Karpas-422 (cell line): ENCODE measurements at regions not wholly inside any gene's neighbourhood (a gene's known extent, or its start where the extent isn't known, plus 50 kb on each side); places are given as distances from the start of the nearest gene placed in this dataset.

Source experiments
- DNase-seq: peaks from one replicate; pipeline ENCODE4 v3.0.0-alpha.2; 2015
- H2AFZ ChIP-seq: fragments of 200-600 bp; sonication (generic); 2 replicates; pipeline ENCODE4 v1.6.1; 2014; ENCODE audit warnings: antibody characterized with exemption, low read length, mixed read lengths
- H3K27ac ChIP-seq: fragments of 200-600 bp; sonication (generic); 2 replicates; pipeline ENCODE4 v1.5.1; 2014; ENCODE audit warnings: mild to moderate bottlenecking, low read length, moderate library complexity
- H3K27me3 ChIP-seq: fragments of 200-600 bp; sonication (generic); 2 replicates; pipeline ENCODE4 v1.6.1; 2014; ENCODE audit warnings: low read length, mixed read lengths
- H3K36me3 ChIP-seq: fragments of 200-600 bp; sonication (generic); 2 replicates; pipeline ENCODE4 v1.6.1; 2014; ENCODE audit warnings: low read length, mixed read lengths; ENCODE audit not compliant: insufficient read depth
- H3K4me1 ChIP-seq: fragments of 200-600 bp; sonication (generic); 2 replicates; pipeline ENCODE4 v1.6.1; 2014; ENCODE audit warnings: mild to moderate bottlenecking, low read length, mixed read lengths
- H3K4me2 ChIP-seq: fragments of 200-600 bp; sonication (generic); 2 replicates; pipeline ENCODE4 v1.6.1; 2014; ENCODE audit warnings: low read length, low read depth, mild to moderate bottlenecking; ENCODE audit not compliant: poor library complexity, severe bottlenecking
- H3K4me3 ChIP-seq: fragments of 200-600 bp; sonication (generic); 2 replicates; pipeline ENCODE4 v1.5.1; 2014; ENCODE audit warnings: mild to moderate bottlenecking, antibody characterized with exemption, low read length, mixed read lengths
- H3K79me2 ChIP-seq: fragments of 200-600 bp; sonication (generic); 2 replicates; pipeline ENCODE4 v1.6.1; 2014; ENCODE audit warnings: mild to moderate bottlenecking, low read length, mixed read lengths
- H3K9ac ChIP-seq: fragments of 200-600 bp; sonication (generic); 2 replicates; pipeline ENCODE4 v1.6.0; 2014; ENCODE audit warnings: low read length
- H3K9me2 ChIP-seq: fragments of 200-600 bp; sonication (generic), shearing (Covaris generic); replicated peaks from 2 replicates; pipeline ENCODE4 v1.6.0; 2014; ENCODE audit warnings: mild to moderate bottlenecking, low read length, moderate library complexity; ENCODE audit not compliant: insufficient read depth
- H3K9me3 ChIP-seq: fragments of 300-700, 200-600 bp; sonication (generic); 2 replicates; pipeline ENCODE4 v1.6.1; 2014; ENCODE audit warnings: low read length, mixed read lengths
- H4K20me1 ChIP-seq: fragments of 200-600 bp; sonication (generic); 2 replicates; pipeline ENCODE4 v1.6.1; 2014; ENCODE audit warnings: mild to moderate bottlenecking, antibody characterized with exemption, low read length, low read depth; ENCODE audit not compliant: insufficient read depth

DNA sequence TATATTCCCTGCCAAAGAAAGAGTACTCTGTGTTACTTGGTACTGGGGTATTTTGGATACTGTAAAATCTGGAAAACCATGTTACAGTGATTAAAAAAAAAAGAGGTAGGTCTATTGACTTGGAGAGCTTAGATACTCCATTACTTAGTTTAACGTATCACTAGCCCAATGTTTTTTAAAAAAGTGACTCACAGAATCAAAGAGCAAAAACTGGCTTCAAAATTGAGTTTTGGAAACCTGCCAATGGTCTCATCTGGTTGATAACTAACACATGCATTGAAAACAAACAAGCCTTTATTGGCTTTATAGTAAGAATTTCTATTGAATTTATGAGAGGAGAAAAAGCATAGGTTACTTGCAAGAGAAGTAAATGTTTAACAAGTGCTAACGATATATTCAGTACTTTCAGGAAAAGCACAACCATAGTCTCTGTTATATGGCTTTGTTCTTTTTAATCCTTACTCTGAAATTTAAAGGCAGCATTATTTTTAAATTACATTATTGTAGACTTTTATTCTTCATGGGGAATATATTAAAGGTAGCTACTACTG, 563.3 kb upstream of the SORCS1 start:
- Histone ChIP-seq H3K79me2 (no peaks in the 10 kb centered on the region), H3K9me2 (no peaks in the 10 kb centered on the region), H3K4me2 (no peak overlapping the region), H3K9me3 (peaks cover 41% of the 10 kb centered on the region), H2AFZ (no peak overlapping the region), H3K4me1 (no peaks in the 10 kb centered on the region), H3K36me3 (no peaks in the 10 kb centered on the region), H4K20me1 (no peaks in the 10 kb centered on the region), H3K27ac (no peak overlapping the region), H3K9ac (no peak overlapping the region), H3K27me3 (no peaks in the 10 kb centered on the region), H3K4me3 (no peak overlapping the region)
- DNase-seq = no peak

DNA sequence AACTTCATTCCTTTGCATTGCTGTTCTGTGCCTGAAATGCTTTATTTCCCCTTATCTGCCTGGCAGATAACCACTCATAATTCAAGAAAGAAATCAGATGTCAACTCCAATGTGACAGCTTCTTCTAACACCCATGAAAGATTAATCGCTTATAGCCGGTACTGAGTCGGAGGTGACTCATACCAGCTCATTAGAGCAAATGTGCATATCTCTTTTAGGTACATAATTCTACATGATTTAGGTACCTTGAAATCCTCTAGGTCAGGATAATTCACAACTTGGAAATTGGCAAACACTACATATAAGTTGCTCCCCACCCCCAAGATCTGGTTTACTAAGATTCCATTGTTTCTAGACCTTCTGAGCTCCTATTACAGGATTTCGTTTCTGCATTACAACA, 554.4 kb upstream of the SORCS1 start:
- Histone ChIP-seq H2AFZ (no peak overlapping the region), H3K9me3 (peaks cover 36% of the 10 kb centered on the region), H3K4me3 (no peak overlapping the region), H3K36me3 (no peaks in the 10 kb centered on the region), H4K20me1 (no peaks in the 10 kb centered on the region), H3K9ac (no peak overlapping the region), H3K27ac (no peak overlapping the region), H3K4me1 (no peaks in the 10 kb centered on the region), H3K9me2 (no peaks in the 10 kb centered on the region), H3K27me3 (no peaks in the 10 kb centered on the region), H3K79me2 (no peaks in the 10 kb centered on the region), H3K4me2 (no peak overlapping the region)
- no peak for DNase-seq

DNA sequence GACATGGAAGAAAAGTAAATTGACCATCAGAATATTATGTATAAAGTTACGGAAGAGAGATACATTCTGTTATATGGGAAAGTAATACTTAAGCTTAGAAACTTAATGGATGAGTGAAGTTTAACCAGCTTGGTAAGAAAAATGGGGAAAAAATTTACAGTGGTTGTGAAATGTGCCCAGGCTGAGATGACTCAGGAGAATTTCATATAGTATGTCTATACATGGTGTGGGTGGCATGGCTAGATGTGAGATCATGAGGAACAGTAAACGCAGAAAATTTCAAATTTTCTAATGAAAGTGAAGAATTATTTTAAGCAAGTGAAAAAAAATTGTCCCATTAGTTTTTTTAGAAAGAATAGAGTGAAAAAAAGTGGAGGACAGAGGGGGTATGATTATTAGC, 552.5 kb upstream of the SORCS1 start:
- Histone ChIP-seq H3K79me2 (no peaks in the 10 kb centered on the region), H3K27ac (no peak overlapping the region), H3K36me3 (no peaks in the 10 kb centered on the region), H3K4me3 (no peak overlapping the region), H3K9me3 (peaks cover 32% of the 10 kb centered on the region), H3K9me2 (no peaks in the 10 kb centered on the region), H3K4me1 (no peaks in the 10 kb centered on the region), H3K9ac (no peak overlapping the region), H2AFZ (no peak overlapping the region), H4K20me1 (no peaks in the 10 kb centered on the region), H3K4me2 (no peak overlapping the region), H3K27me3 (no peaks in the 10 kb centered on the region)
- no peak for DNase-seq

DNA sequence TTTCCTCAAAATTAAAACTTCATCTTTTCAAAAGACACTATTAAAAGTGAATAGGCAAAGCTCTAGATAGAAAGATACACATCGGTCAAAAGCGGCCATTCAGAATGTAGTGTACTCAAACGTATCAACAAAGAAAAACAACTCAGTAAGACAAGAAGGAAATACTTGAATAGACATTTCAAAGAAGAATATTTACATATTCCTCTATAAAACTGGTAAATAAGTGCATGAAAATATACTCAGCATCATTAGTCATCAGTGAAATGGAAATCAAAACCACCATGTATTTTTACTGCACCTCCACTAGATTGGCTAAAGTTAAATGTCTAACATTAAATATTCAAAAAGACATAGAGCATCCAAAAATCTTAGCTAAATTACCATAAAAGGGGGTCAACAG, 551.1 kb upstream of the SORCS1 start:
- Histone ChIP-seq H3K79me2 (no peaks in the 10 kb centered on the region), H3K9me2 (no peaks in the 10 kb centered on the region), H3K27me3 (no peaks in the 10 kb centered on the region), H3K27ac (no peak overlapping the region), H3K36me3 (no peaks in the 10 kb centered on the region), H3K9ac (no peak overlapping the region), H3K9me3 (peaks cover 26% of the 10 kb centered on the region), H3K4me1 (no peaks in the 10 kb centered on the region), H2AFZ (no peak overlapping the region), H3K4me2 (no peak overlapping the region), H4K20me1 (no peaks in the 10 kb centered on the region), H3K4me3 (no peak overlapping the region)
- DNase-seq = no peak

DNA sequence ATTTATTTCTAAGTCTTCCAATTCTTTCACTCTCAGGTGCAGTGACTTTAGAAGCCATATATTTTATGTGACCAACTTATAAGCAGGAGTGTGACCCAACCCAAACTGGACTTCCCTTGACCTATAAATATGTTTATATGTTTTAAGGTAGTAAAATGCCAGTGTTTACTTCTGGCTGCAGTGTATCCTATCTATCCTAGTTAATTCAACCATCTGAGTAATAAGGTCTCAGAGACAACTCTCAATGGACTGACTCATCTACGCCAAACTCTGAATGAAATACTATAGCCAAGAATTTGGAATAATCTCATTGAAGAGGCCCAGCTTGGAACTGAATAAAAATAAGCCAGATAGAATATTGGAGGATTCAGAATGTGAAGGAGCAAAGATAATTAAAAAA, 544.5 kb upstream of the SORCS1 start:
- H3K27me3 ChIP-seq = no peaks in the 10 kb centered on the region
- H4K20me1 ChIP-seq = no peaks in the 10 kb centered on the region
- DNase-seq = no peak
- no peak overlapping the region for H3K4me2 ChIP-seq
- H3K9ac ChIP-seq = no peak overlapping the region
- H3K4me3 ChIP-seq = no peak overlapping the region
- peaks cover 27% of the 10 kb centered on the region for H3K9me3 ChIP-seq
- H3K79me2 ChIP-seq = no peaks in the 10 kb centered on the region
- no peak overlapping the region for H2AFZ ChIP-seq
- no peaks in the 10 kb centered on the region for H3K4me1 ChIP-seq
- H3K27ac ChIP-seq = no peak overlapping the region
- H3K9me2 ChIP-seq = no peaks in the 10 kb centered on the region
- no peaks in the 10 kb centered on the region for H3K36me3 ChIP-seq

DNA sequence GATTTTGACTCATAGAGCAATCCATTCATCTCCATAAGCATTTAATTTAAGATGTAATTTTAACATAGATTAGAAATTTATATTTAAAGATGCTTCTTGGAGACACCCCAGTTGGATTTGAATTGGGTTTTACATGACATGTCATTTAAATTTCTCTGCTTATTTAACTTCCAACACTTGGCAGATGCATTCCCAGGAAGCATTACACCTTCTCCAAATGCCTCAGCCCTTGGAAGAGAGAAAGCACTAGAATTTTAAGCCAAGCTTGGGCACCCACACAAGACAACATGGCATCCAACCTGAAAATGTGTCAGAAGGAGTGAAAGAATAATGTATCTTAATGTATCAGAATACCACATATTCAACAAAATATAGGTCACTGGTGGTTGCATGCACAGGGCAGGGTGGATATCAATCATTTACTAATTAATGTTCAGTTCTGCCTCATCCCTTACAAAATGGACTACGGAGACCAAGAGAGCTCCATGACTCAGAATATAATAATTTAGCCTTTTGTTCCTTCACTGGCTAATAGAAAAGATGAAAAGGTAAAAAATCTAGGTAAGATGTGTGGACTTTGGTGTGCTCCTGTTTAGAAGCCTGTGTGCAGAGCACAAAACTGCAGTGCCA, 541.7 kb upstream of the SORCS1 start:
- H3K9me2 ChIP-seq = no peaks in the 10 kb centered on the region
- no peaks in the 10 kb centered on the region for H3K36me3 ChIP-seq
- no peak overlapping the region for H3K9ac ChIP-seq
- no peak overlapping the region for H3K27ac ChIP-seq
- no peak overlapping the region for H3K4me2 ChIP-seq
- no peak for DNase-seq
- no peaks in the 10 kb centered on the region for H3K79me2 ChIP-seq
- H3K4me1 ChIP-seq = no peaks in the 10 kb centered on the region
- no peak overlapping the region for H3K4me3 ChIP-seq
- peaks cover 41% of the 10 kb centered on the region for H3K9me3 ChIP-seq
- H4K20me1 ChIP-seq = no peaks in the 10 kb centered on the region
- no peak overlapping the region for H2AFZ ChIP-seq
- no peaks in the 10 kb centered on the region for H3K27me3 ChIP-seq

DNA sequence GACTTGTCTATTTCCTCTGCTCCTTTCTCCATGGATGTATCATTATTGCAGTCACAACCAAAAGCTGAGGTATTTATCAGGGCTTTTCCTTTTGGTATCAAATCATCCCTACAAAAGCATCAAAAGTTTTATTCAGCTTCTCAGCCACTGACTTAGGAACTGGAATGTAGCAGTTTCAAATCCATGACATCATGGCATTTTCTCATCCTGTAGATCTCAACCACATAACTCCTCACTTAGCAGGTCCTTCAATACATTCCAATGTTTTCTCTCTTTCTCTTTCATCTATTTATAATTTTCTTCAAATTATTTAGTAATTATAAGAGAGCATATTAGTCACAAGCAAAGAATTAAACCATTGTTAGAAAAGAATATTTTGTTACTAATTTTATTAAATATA, 537.4 kb upstream of the SORCS1 start:
- Histone ChIP-seq H3K9me2 (no peaks in the 10 kb centered on the region), H3K27me3 (no peaks in the 10 kb centered on the region), H4K20me1 (no peaks in the 10 kb centered on the region), H3K9me3 (peaks cover 36% of the 10 kb centered on the region), H3K4me2 (no peak overlapping the region), H3K27ac (no peak overlapping the region), H3K9ac (no peak overlapping the region), H3K36me3 (no peaks in the 10 kb centered on the region), H3K4me1 (no peaks in the 10 kb centered on the region), H2AFZ (no peak overlapping the region), H3K79me2 (no peaks in the 10 kb centered on the region), H3K4me3 (no peak overlapping the region)
- no peak for DNase-seq

DNA sequence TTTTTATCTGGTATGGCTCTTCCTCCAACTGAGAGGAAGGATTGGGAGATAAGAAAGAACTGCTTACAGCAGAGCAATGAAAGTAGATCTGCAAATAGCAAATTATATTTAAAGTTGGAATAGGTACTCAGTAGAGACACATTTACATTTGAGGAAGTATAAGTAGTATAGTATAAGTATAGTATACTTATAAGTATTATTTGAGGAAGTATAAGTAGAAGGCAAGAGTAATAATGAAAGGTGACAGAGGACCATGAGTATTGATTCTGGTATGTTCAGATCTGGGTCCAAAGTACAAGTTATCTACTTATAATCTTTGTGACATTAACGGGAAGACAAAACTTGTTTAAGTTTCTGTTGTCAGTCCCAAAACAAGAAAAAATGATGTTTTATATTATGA, 527.6 kb upstream of the SORCS1 start:
- no peaks in the 10 kb centered on the region for H3K36me3 ChIP-seq
- no peak overlapping the region for H3K4me2 ChIP-seq
- no peaks in the 10 kb centered on the region for H3K27me3 ChIP-seq
- no peaks in the 10 kb centered on the region for H4K20me1 ChIP-seq
- H2AFZ ChIP-seq = no peak overlapping the region
- no peak overlapping the region for H3K9ac ChIP-seq
- no peak for DNase-seq
- H3K9me3 ChIP-seq = peaks cover 40% of the 10 kb centered on the region
- no peaks in the 10 kb centered on the region for H3K79me2 ChIP-seq
- H3K4me1 ChIP-seq = no peaks in the 10 kb centered on the region
- no peak overlapping the region for H3K27ac ChIP-seq
- H3K9me2 ChIP-seq = no peaks in the 10 kb centered on the region
- H3K4me3 ChIP-seq = no peak overlapping the region
